ENCODE measurements at regions not wholly inside any gene's neighbourhood (a gene's known extent, or its start where the extent isn't known, plus 50 kb on each side); places are given as distances from the start of the nearest gene placed in this dataset.
A peak's percentile ranks its signal among the peaks of the same experiment; 100 is the strongest.

DNA sequence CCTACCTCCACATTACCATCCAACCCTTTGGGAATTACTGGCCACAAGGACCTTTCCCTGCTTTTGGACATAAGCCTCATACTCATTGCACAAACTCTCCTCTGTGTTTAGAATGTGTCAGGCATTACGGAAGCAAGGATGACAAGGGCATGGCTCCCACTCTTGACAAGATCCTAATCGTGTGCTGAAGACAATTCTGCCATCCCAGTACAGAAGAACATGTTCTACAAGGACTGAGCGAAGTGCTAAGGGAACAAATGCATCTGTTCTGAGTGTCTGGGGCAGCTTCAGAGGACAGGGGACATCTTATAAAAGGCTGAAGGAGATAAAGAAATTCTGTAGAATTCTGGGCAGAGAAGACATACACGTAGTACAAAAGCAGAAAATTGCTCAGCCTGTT is 378.5 kb upstream of the CAMK1G start:
- no peak for DNase-seq

GRCh38 chr1:209207126-209207700 is 376.3 kb upstream of the CAMK1G start:
- DNase-seq: no peak

- peak in 1 of 2 experiments; percentile 83 for DNase-seq
Measured at GRCh38 chr1:209207701-209208286, 375.7 kb upstream of the CAMK1G start.

GRCh38 chr1:209208648-209209047 is 374.9 kb upstream of the CAMK1G start:
- no peak for DNase-seq

DNA sequence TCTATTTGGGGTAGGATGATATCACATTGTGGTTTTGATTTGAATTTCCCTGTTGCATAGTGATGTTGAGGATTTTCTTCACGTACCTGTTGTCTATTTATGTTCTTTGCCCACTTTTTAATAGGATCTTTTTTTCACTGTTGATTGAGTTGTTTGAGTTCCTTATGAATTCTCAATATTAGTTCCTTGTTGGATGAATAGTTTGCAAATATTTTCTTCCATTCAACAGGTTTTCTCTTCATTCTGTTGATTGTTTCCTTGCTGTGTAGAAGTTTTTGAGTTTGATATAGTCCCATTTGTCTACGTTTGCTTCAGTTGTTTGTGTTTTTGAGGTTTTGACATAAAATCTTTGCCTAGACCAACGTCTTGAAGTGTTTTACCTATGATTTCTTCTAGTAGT is 369.5 kb upstream of the CAMK1G start:
- no peak for DNase-seq

GRCh38 chr1:209215826-209216225 is 367.7 kb upstream of the CAMK1G start:
- DNase-seq: no peak

- no peak for DNase-seq
Measured at GRCh38 chr1:209218113-209218512, 365.4 kb upstream of the CAMK1G start.

DNA sequence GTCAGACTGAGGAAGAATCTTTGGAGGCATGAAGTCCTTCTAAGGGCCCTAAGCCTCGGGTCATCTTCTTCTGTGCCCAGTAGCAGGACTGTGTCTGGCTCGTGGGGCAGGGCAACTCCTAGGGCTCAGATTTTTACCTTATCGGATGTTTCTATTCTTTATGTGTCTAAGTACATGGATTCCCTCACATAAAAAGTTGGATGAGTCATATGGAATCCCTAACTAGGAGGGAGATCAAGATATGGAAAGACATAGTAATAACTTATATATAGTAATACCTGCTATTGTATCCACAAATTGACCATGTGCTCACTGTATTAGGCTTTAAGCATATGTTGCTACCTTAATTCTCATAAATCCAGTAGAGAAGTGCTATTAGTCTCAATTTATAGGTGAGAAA is 364.5 kb upstream of the CAMK1G start:
- DNase-seq: no peak

GRCh38 chr1:209219791-209220524 is 363.6 kb upstream of the CAMK1G start:
- DNase-seq: no peak

DNA sequence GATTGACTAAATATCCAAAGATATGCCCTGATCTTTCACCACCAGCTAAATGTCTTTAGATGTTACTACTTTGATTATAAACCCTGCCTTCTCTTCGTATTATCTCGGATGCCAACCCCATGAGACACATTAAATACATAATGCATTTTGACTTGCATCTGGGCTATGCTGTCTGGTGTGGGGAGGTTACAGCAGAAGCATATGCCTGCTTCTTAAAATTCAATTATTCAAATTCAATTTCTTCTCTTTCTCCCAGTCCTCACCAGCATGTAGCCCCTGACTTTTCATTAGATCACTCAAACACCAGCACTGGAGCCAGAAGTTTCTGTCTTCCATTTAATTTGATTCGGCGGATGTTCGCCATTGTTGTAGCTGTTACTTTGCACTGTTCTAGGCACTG is 360.7 kb upstream of the CAMK1G start:
- no peak for DNase-seq

GRCh38 chr1:209223791-209224190 is 359.7 kb upstream of the CAMK1G start:
- no peak for DNase-seq

GRCh38 chr1:209224886-209225285 is 358.6 kb upstream of the CAMK1G start:
- no peak for DNase-seq

DNA sequence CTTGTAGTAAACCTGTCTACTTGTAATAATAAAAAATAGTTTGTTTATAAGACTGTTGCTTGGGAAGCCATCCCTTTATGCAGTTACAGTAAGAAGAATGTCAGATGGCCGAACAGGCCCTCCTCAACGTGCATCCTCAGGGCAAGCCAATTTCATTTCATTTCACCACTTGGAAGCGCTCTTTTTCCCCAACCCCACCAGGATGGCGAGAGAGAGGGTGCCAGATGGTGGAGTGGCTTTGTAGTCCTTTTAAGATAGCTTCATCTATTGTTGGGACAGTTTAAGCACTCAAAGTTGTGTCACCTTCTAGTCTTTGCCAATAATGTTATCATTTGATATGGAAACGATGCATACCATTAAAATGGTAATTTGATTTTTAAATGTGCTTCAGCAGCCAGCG is 356.3 kb upstream of the CAMK1G start:
- DNase-seq: no peak

DNA sequence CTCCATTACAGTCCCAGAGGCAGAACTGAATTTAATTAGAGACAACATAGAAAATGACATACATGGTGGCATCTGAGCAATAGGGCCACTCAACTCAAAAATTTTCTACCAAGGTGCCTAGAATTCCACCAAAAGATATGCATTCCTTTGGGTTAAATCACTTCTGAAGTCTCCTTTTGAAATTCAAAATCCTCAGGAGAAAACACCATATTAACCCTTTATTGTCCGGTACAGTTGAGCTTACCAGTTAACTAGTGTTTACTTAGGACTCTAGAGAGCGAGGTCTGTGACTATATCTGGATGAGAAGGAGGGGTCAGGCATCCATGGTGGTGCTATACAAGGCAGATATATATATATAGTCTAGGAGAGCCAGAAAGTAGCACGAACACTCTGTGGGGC is 355.6 kb upstream of the CAMK1G start:
- DNase-seq: no peak

DNA sequence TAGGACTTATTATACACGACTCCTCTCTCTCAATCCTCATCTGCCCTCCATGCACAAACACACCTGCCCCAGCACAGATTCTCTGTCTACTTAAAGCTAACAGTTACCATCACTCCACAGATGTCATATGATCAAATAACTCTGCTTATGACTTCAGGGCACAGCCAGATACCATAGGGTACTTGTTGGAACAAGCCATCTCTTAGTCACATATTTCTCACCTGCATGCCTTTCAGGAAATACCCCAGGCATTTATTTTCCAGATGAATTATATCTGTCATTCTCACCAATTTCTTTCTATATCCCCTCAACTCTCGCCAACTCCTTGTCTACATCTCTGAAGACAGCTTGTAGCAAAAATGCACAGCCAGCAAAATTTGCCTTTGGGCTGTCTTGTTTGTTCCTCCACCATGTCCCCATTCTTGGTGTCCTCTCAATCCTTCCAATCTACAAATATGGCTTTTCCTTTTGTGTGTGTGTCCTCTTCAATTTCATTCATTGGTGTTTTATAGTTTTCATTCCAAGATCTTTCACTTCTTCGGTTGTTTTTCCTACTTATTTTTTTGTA is 353.9 kb upstream of the CAMK1G start:
- no peak for DNase-seq

- DNase-seq: no peak
Measured at GRCh38 chr1:209230314-209230713, 353.2 kb upstream of the CAMK1G start.

GRCh38 chr1:209231476-209232156 is 351.9 kb upstream of the CAMK1G start:
- DNase-seq: no peak

- DNase-seq: no peak
Measured at GRCh38 chr1:209232197-209232596, 351.3 kb upstream of the CAMK1G start.

DNA sequence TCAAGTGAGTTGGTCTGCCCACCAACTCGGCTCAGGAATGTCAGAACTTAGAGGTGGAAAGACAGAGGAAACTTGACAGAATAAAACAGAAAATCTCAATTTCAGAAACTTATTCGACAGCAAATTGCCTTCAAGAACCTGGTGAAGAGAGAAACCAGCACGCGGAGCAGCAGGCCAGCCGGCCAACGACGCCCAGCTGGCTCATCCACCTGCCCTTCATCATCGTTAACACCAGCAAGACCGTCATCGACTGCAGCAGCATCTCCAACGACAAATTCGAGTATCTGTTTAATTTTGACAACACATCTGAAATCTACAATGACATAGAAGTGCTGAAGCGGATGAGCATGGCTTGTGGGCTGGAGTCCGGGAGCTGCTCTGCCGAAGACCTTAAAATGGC is 350.8 kb upstream of the CAMK1G start:
- DNase-seq: no peak

DNA sequence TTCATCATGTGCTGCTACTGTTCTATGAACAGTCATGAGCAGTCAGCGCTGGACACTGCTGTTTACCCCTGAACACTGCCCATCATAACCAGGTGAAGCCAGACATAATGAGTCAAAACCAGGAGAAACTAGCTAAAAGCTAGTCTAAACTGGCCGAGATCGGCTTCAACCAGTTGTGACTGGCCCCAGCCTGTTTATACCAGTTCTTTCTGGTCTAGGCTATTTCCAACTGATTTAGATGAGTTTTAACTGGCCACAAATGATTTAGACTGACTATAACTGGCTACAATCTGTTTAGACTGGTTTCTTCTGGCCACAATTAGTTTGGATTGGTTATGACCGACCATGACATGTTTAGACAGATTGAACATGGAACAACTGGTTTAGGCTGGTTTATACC is 348.3 kb upstream of the CAMK1G start:
- DNase-seq: no peak

DNA sequence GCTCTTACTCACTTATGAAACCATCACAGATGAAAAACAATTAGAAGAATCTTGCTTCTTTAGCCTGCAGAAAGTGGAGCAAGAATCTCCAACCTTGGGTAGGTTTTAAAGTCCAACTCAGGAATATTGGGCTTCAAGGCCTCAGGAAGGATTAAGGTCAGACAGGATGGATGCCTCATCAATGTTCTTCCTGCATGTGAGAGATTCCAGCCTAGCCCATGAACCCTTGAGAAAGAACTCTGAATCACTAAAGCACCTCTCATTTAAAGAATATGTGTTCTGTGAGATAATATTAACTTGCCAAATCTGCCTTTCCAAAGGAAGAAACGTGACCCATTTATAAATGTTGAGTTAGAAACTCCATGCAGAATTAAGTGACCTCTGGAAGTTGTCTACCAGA is 345.2 kb upstream of the CAMK1G start:
- DNase-seq: no peak

- DNase-seq: no peak
Measured at GRCh38 chr1:209240351-209240750, 343.2 kb upstream of the CAMK1G start.

DNA sequence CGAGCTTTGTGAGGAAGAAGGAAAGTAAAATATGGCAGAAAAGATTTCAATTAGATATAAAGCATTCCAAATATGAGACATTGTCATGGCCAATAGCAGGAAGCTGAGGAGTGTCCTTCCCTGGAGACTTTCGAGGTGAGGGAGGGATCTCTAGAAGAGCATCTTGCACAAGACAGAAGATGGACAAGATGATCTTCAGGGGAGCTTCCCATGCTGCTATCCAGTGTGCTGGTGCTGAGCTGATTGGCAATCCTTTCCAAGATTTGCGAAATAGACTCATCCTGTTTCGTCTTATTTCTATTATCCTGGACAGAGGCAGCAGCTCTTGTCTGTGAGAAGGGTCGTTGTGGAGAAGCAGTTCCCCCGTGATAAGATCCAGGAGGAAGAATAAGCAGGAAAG is 342.0 kb upstream of the CAMK1G start:
- DNase-seq: no peak

All from NCI-H526 (cell line).